IPS-18c (cell line): ENCODE measurements at regions not wholly inside any gene's neighbourhood (a gene's known extent, or its start where the extent isn't known, plus 50 kb on each side); places are given as distances from the start of the nearest gene placed in this dataset.

Source experiments
- H3K4me3 ChIP-seq: 2 replicates; pipeline ENCODE4 v1.7.0; 2013; ENCODE audit warnings: low read depth, mild to moderate bottlenecking, low read length, moderate library complexity; ENCODE audit not compliant: insufficient read depth
- H3K9me3 ChIP-seq: one replicate; pipeline ENCODE4 v1.6.1; 2013; ENCODE audit warnings: mild to moderate bottlenecking, low read length, moderate library complexity; ENCODE audit not compliant: control insufficient read depth, insufficient read depth

GRCh38 chr2:168300460-168300859 is 53.1 kb upstream of the STK39 start:
- Histone ChIP-seq H3K9me3 (no peaks in the 10 kb centered on the region), H3K4me3 (no peak overlapping the region)

- no peak overlapping the region for H3K4me3 ChIP-seq
- H3K9me3 ChIP-seq: no peaks in the 10 kb centered on the region
Measured at GRCh38 chr2:168304024-168304681, 56.8 kb upstream of the STK39 start.

GRCh38 chr2:168307379-168307778 is 60.0 kb upstream of the STK39 start:
- Histone ChIP-seq H3K4me3 (no peak overlapping the region), H3K9me3 (no peaks in the 10 kb centered on the region)

- no peaks in the 10 kb centered on the region for H3K9me3 ChIP-seq
- H3K4me3 ChIP-seq: no peak overlapping the region
Measured at GRCh38 chr2:168310580-168310979, 63.2 kb upstream of the STK39 start.

GRCh38 chr2:168311261-168311910 is 64.0 kb upstream of the STK39 start:
- H3K4me3 ChIP-seq: no peak overlapping the region
- no peaks in the 10 kb centered on the region for H3K9me3 ChIP-seq

- Histone ChIP-seq H3K4me3 (no peak overlapping the region), H3K9me3 (no peaks in the 10 kb centered on the region)
Measured at GRCh38 chr2:168312036-168312822, 64.8 kb upstream of the STK39 start.

- Histone ChIP-seq H3K9me3 (no peaks in the 10 kb centered on the region), H3K4me3 (no peak overlapping the region)
Measured at GRCh38 chr2:168314236-168314635, 66.8 kb upstream of the STK39 start.

GRCh38 chr2:168315331-168316072 is 68.1 kb upstream of the STK39 start:
- H3K9me3 ChIP-seq: no peaks in the 10 kb centered on the region
- H3K4me3 ChIP-seq: no peak overlapping the region

GRCh38 chr2:168316073-168316440 is 68.7 kb upstream of the STK39 start:
- H3K9me3 ChIP-seq: no peaks in the 10 kb centered on the region
- H3K4me3 ChIP-seq: no peak overlapping the region

GRCh38 chr2:168317282-168317681 is 69.9 kb upstream of the STK39 start:
- H3K4me3 ChIP-seq: no peak overlapping the region
- H3K9me3 ChIP-seq: no peaks in the 10 kb centered on the region

GRCh38 chr2:168320267-168320666 is 72.9 kb upstream of the STK39 start:
- no peak overlapping the region for H3K4me3 ChIP-seq
- H3K9me3 ChIP-seq: no peaks in the 10 kb centered on the region

- Histone ChIP-seq H3K9me3 (no peaks in the 10 kb centered on the region), H3K4me3 (no peak overlapping the region)
Measured at GRCh38 chr2:168322325-168323007, 75.1 kb upstream of the STK39 start.

GRCh38 chr2:168323529-168324021 is 76.2 kb upstream of the STK39 start:
- no peak overlapping the region for H3K4me3 ChIP-seq
- H3K9me3 ChIP-seq: no peaks in the 10 kb centered on the region

GRCh38 chr2:168326572-168326971 is 79.2 kb upstream of the STK39 start:
- no peak overlapping the region for H3K4me3 ChIP-seq
- no peaks in the 10 kb centered on the region for H3K9me3 ChIP-seq

- H3K4me3 ChIP-seq: no peak overlapping the region
- no peaks in the 10 kb centered on the region for H3K9me3 ChIP-seq
Measured at GRCh38 chr2:168327328-168327727, 79.9 kb upstream of the STK39 start.

- Histone ChIP-seq H3K9me3 (no peaks in the 10 kb centered on the region), H3K4me3 (no peak overlapping the region)
Measured at GRCh38 chr2:168328421-168328820, 81.0 kb upstream of the STK39 start.
